ENCODE measurements at regions not wholly inside any gene's neighbourhood (a gene's known extent, or its start where the extent isn't known, plus 50 kb on each side); places are given as distances from the start of the nearest gene placed in this dataset.

DNA sequence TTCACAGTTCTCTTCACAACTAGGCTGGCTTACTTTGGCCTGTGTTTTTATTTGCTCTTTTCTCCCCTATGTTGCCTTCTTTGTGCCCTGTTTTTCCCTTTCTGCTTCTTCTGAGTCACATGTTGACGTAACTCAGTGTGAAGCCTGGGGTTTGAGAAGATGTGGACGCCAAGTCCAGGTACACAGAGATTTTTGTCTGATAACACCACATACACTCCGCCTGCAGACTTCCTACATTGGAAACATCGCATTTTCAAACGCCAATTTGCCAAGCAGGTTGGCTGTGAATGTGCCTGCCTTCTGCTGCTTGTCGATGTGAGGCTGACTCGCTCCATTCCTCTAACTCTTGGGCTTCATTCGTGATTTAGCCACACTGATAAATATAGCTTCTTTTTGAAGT, 62.6 kb upstream of the FN1 start (continued):
- TF ChIP-seq, protein P1, sequence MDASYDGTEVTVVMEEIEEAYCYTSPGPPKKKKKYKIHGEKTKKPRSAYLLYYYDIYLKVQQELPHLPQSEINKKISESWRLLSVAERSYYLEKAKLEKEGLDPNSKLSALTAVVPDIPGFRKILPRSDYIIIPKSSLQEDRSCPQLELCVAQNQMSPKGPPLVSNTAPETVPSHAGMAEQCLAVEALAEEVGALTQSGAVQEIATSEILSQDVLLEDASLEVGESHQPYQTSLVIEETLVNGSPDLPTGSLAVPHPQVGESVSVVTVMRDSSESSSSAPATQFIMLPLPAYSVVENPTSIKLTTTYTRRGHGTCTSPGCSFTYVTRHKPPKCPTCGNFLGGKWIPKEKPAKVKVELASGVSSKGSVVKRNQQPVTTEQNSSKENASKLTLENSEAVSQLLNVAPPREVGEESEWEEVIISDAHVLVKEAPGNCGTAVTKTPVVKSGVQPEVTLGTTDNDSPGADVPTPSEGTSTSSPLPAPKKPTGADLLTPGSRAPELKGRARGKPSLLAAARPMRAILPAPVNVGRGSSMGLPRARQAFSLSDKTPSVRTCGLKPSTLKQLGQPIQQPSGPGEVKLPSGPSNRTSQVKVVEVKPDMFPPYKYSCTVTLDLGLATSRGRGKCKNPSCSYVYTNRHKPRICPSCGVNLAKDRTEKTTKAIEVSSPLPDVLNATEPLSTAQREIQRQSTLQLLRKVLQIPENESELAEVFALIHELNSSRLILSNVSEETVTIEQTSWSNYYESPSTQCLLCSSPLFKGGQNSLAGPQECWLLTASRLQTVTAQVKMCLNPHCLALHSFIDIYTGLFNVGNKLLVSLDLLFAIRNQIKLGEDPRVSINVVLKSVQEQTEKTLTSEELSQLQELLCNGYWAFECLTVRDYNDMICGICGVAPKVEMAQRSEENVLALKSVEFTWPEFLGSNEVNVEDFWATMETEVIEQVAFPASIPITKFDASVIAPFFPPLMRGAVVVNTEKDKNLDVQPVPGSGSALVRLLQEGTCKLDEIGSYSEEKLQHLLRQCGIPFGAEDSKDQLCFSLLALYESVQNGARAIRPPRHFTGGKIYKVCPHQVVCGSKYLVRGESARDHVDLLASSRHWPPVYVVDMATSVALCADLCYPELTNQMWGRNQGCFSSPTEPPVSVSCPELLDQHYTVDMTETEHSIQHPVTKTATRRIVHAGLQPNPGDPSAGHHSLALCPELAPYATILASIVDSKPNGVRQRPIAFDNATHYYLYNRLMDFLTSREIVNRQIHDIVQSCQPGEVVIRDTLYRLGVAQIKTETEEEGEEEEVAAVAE (CRISPR knock-in tag; IDR thresholded peaks at IDR 0.05; ENCODE audit: borderline replicate concordance) = no peak
- TF ChIP-seq ZNF788 (CRISPR knock-in tag; IDR thresholded peaks at IDR 0.05; ENCODE audit: borderline replicate concordance) = peak; percentile 32; the same call in 1 of the 2 replicates
- TF ChIP-seq, protein P2, sequence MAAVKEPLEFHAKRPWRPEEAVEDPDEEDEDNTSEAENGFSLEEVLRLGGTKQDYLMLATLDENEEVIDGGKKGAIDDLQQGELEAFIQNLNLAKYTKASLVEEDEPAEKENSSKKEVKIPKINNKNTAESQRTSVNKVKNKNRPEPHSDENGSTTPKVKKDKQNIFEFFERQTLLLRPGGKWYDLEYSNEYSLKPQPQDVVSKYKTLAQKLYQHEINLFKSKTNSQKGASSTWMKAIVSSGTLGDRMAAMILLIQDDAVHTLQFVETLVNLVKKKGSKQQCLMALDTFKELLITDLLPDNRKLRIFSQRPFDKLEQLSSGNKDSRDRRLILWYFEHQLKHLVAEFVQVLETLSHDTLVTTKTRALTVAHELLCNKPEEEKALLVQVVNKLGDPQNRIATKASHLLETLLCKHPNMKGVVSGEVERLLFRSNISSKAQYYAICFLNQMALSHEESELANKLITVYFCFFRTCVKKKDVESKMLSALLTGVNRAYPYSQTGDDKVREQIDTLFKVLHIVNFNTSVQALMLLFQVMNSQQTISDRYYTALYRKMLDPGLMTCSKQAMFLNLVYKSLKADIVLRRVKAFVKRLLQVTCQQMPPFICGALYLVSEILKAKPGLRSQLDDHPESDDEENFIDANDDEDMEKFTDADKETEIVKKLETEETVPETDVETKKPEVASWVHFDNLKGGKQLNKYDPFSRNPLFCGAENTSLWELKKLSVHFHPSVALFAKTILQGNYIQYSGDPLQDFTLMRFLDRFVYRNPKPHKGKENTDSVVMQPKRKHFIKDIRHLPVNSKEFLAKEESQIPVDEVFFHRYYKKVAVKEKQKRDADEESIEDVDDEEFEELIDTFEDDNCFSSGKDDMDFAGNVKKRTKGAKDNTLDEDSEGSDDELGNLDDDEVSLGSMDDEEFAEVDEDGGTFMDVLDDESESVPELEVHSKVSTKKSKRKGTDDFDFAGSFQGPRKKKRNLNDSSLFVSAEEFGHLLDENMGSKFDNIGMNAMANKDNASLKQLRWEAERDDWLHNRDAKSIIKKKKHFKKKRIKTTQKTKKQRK (IDR thresholded peaks at IDR 0.05; ENCODE audit: low read length) = no peak
- no peak for TF ChIP-seq DPF2 (CRISPR knock-in tag; IDR thresholded peaks at IDR 0.05; ENCODE audit: borderline replicate concordance, low read depth)
- TF ChIP-seq, protein P3, sequence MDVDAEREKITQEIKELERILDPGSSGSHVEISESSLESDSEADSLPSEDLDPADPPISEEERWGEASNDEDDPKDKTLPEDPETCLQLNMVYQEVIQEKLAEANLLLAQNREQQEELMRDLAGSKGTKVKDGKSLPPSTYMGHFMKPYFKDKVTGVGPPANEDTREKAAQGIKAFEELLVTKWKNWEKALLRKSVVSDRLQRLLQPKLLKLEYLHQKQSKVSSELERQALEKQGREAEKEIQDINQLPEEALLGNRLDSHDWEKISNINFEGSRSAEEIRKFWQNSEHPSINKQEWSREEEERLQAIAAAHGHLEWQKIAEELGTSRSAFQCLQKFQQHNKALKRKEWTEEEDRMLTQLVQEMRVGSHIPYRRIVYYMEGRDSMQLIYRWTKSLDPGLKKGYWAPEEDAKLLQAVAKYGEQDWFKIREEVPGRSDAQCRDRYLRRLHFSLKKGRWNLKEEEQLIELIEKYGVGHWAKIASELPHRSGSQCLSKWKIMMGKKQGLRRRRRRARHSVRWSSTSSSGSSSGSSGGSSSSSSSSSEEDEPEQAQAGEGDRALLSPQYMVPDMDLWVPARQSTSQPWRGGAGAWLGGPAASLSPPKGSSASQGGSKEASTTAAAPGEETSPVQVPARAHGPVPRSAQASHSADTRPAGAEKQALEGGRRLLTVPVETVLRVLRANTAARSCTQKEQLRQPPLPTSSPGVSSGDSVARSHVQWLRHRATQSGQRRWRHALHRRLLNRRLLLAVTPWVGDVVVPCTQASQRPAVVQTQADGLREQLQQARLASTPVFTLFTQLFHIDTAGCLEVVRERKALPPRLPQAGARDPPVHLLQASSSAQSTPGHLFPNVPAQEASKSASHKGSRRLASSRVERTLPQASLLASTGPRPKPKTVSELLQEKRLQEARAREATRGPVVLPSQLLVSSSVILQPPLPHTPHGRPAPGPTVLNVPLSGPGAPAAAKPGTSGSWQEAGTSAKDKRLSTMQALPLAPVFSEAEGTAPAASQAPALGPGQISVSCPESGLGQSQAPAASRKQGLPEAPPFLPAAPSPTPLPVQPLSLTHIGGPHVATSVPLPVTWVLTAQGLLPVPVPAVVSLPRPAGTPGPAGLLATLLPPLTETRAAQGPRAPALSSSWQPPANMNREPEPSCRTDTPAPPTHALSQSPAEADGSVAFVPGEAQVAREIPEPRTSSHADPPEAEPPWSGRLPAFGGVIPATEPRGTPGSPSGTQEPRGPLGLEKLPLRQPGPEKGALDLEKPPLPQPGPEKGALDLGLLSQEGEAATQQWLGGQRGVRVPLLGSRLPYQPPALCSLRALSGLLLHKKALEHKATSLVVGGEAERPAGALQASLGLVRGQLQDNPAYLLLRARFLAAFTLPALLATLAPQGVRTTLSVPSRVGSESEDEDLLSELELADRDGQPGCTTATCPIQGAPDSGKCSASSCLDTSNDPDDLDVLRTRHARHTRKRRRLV (CRISPR knock-in tag; IDR thresholded peaks at IDR 0.05) = no peak
- no peak for TF ChIP-seq TCF12 (IDR thresholded peaks at IDR 0.05)
- no peak for TF ChIP-seq TCF12 (CRISPR knock-in tag; IDR thresholded peaks at IDR 0.05)
- no peak for TF ChIP-seq MYNN (CRISPR knock-in tag; IDR thresholded peaks at IDR 0.05; ENCODE audit: low read depth)
- TF ChIP-seq HMG20B (CRISPR knock-in tag; conservative IDR thresholded peaks at IDR 0.05) = no peak
- TF ChIP-seq MAF1 (CRISPR knock-in tag; IDR thresholded peaks at IDR 0.05; ENCODE audit: borderline replicate concordance) = no peak
- peak; percentile 72 for TF ChIP-seq ZNF331 (CRISPR knock-in tag; IDR thresholded peaks at IDR 0.05)
- peak; percentile 8; the same call in 1 of the 2 replicates for TF ChIP-seq TCF7 (IDR thresholded peaks at IDR 0.05; ENCODE audit: low read depth)
- TF ChIP-seq NONO (IDR thresholded peaks at IDR 0.05) = no peak
- TF ChIP-seq NONO (CRISPR knock-in tag; conservative IDR thresholded peaks at IDR 0.05) = no peak
- TF ChIP-seq ZBTB7A (CRISPR knock-in tag; IDR thresholded peaks at IDR 0.05) = no peak
- no peak for TF ChIP-seq STAT5B (CRISPR knock-in tag; IDR thresholded peaks at IDR 0.05)
- no peak for TF ChIP-seq ZNF350 (CRISPR knock-in tag; IDR thresholded peaks at IDR 0.05; ENCODE audit: borderline replicate concordance, low read depth)
- no peak for TF ChIP-seq SMC3 (IDR thresholded peaks at IDR 0.05; ENCODE audit: low read length)
- no peak for TF ChIP-seq ZNF564 (CRISPR knock-in tag; IDR thresholded peaks at IDR 0.05)
- TF ChIP-seq ZNF607 (CRISPR knock-in tag; IDR thresholded peaks at IDR 0.05; ENCODE audit: borderline replicate concordance) = no peak; the same call in 1 of the 2 replicates

Measured in HepG2 (cell line).